T-helper 17 cell (primary cell): ENCODE measurements at regions not wholly inside any gene's neighbourhood (a gene's known extent, or its start where the extent isn't known, plus 50 kb on each side); places are given as distances from the start of the nearest gene placed in this dataset.

Experiments
- ATAC-seq: fragments of 150-1000 bp; cut with Tn5 transposase; 2 replicates; pipeline ENCODE4 v1.10.0; 2021; ENCODE audit warnings: mild to moderate bottlenecking, moderate library complexity
- DNase-seq, 3 donors: peaks; one replicate each; pipeline versions ENCODE4 v3.0.0 to v3.0.0-alpha.2; 2020 to 2021
- H3K9me3 ChIP-seq: one replicate; pipeline ENCODE4 v1.7.0; 2013; ENCODE audit warnings: low read length, mild to moderate bottlenecking; ENCODE audit not compliant: control insufficient read depth, poor library complexity, severe bottlenecking
- H3K27ac Mint-ChIP-seq: one replicate; pipeline ENCODE4 v1.8.0; 2022; ENCODE audit warnings: mild to moderate bottlenecking, moderate library complexity, mixed read lengths
- H3K27me3 Mint-ChIP-seq: one replicate; pipeline ENCODE4 v1.8.0; 2022; ENCODE audit warnings: mixed read lengths
- H3K36me3 Mint-ChIP-seq: one replicate; pipeline ENCODE4 v1.8.0; 2022; ENCODE audit warnings: low read depth, mixed read lengths
- H3K4me1 Mint-ChIP-seq: one replicate; pipeline ENCODE4 v1.8.0; 2022; ENCODE audit warnings: mild to moderate bottlenecking, mixed read lengths
- H3K4me3 Mint-ChIP-seq: one replicate; pipeline ENCODE4 v1.8.0; 2022; ENCODE audit warnings: mild to moderate bottlenecking, moderate library complexity, mixed read lengths

- Mint-ChIP-seq H3K4me3 (no peak overlapping the region), H3K27me3 (no peaks in the 10 kb centered on the region), H3K4me1 (no peaks in the 10 kb centered on the region), H3K27ac (no peak overlapping the region), H3K36me3 (no peaks in the 10 kb centered on the region)
- H3K9me3 ChIP-seq = no peaks in the 10 kb centered on the region
- no peak for ATAC-seq
- no peak for DNase-seq
These were observed 585.6 kb downstream of the MAFB start for GRCh38 chr20:40103420-40103819.

DNA sequence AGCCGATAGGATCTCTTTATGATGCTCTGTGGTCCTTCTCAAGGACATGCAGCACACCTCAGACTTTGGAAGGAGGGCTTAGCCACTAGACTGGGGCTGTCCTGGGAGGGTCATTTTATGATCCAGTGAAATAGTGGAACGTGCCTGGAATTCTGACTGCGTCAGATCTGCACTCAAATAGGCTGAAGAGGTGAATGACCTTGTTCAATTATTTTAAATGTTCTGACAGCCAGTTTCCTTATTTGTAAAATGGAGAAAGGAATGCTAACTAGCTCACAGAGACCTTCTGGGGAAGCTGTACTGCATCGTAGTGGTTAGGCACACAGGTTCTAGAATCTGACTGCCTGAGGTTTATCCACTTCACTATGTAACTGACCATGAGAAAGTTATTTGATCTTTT lies 587.5 kb downstream of the MAFB start:
- H3K36me3 Mint-ChIP-seq = no peaks in the 10 kb centered on the region
- H3K9me3 ChIP-seq = no peaks in the 10 kb centered on the region
- ATAC-seq (no peak), DNase-seq (no peak)
- no peak overlapping the region for H3K4me3 Mint-ChIP-seq
- no peak overlapping the region for H3K27ac Mint-ChIP-seq
- no peaks in the 10 kb centered on the region for H3K27me3 Mint-ChIP-seq
- H3K4me1 Mint-ChIP-seq = no peaks in the 10 kb centered on the region

GRCh38 chr20:40100261-40100660 lies 588.8 kb downstream of the MAFB start:
- H3K4me3 Mint-ChIP-seq = no peak overlapping the region
- no peaks in the 10 kb centered on the region for H3K36me3 Mint-ChIP-seq
- no peaks in the 10 kb centered on the region for H3K4me1 Mint-ChIP-seq
- DNase-seq = no peak
- H3K27me3 Mint-ChIP-seq = no peaks in the 10 kb centered on the region
- H3K9me3 ChIP-seq = no peaks in the 10 kb centered on the region
- H3K27ac Mint-ChIP-seq = no peak overlapping the region
- no peak for ATAC-seq

DNA sequence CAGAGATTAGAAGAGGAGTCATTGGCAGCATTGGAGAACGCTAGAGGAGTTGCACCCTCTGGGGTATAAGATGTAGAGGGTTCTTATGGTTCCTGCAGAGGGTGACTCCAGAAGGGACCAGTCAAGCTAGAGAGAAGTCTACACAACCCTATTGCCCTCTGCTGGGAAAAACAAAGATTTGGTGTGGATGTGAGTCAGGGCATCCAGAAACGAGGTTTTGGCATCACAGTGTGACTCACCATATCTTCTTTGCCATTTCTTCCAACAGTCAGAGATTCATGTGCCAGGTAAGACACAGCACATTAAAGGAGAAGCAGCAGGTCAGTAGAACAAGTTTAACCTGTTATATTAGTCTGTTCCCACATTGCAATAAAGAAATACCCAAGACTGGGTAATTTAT lies 598.8 kb downstream of the MAFB start:
- ATAC-seq (no peak), DNase-seq (no peak)
- Mint-ChIP-seq H3K4me3 (no peak overlapping the region), H3K27ac (no peak overlapping the region), H3K4me1 (no peaks in the 10 kb centered on the region), H3K27me3 (no peaks in the 10 kb centered on the region), H3K36me3 (no peaks in the 10 kb centered on the region)
- no peaks in the 10 kb centered on the region for H3K9me3 ChIP-seq

GRCh38 chr20:40087496-40087895 lies 601.5 kb downstream of the MAFB start:
- ATAC-seq = no peak
- Mint-ChIP-seq H3K4me1 (no peaks in the 10 kb centered on the region), H3K36me3 (no peaks in the 10 kb centered on the region), H3K27me3 (no peaks in the 10 kb centered on the region), H3K4me3 (no peak overlapping the region), H3K27ac (no peak overlapping the region)
- no peak for DNase-seq
- no peaks in the 10 kb centered on the region for H3K9me3 ChIP-seq

- Mint-ChIP-seq H3K4me1 (no peaks in the 10 kb centered on the region), H3K4me3 (no peak overlapping the region), H3K27me3 (no peaks in the 10 kb centered on the region), H3K27ac (no peak overlapping the region), H3K36me3 (no peaks in the 10 kb centered on the region)
- no peak for ATAC-seq
- no peak for DNase-seq
- no peaks in the 10 kb centered on the region for H3K9me3 ChIP-seq
These were observed 603.5 kb downstream of the MAFB start for GRCh38 chr20:40085513-40085912.

GRCh38 chr20:40082436-40082835 lies 606.6 kb downstream of the MAFB start:
- DNase-seq = no peak
- H3K36me3 Mint-ChIP-seq = no peaks in the 10 kb centered on the region
- H3K4me3 Mint-ChIP-seq = no peak overlapping the region
- no peak overlapping the region for H3K27ac Mint-ChIP-seq
- no peak for ATAC-seq
- H3K9me3 ChIP-seq = no peaks in the 10 kb centered on the region
- no peaks in the 10 kb centered on the region for H3K27me3 Mint-ChIP-seq
- no peaks in the 10 kb centered on the region for H3K4me1 Mint-ChIP-seq

GRCh38 chr20:40081653-40082052 lies 607.4 kb downstream of the MAFB start:
- Mint-ChIP-seq H3K27ac (no peak overlapping the region), H3K27me3 (no peaks in the 10 kb centered on the region), H3K4me3 (no peak overlapping the region), H3K36me3 (no peaks in the 10 kb centered on the region), H3K4me1 (no peaks in the 10 kb centered on the region)
- H3K9me3 ChIP-seq = no peaks in the 10 kb centered on the region
- no peak for DNase-seq
- ATAC-seq = no peak

- H3K27me3 Mint-ChIP-seq = no peaks in the 10 kb centered on the region
- no peak overlapping the region for H3K27ac Mint-ChIP-seq
- no peak for ATAC-seq
- no peak for DNase-seq
- no peaks in the 10 kb centered on the region for H3K36me3 Mint-ChIP-seq
- no peaks in the 10 kb centered on the region for H3K9me3 ChIP-seq
- no peaks in the 10 kb centered on the region for H3K4me1 Mint-ChIP-seq
- H3K4me3 Mint-ChIP-seq = no peak overlapping the region
These were observed 608.9 kb downstream of the MAFB start for GRCh38 chr20:40080041-40080652.

DNA sequence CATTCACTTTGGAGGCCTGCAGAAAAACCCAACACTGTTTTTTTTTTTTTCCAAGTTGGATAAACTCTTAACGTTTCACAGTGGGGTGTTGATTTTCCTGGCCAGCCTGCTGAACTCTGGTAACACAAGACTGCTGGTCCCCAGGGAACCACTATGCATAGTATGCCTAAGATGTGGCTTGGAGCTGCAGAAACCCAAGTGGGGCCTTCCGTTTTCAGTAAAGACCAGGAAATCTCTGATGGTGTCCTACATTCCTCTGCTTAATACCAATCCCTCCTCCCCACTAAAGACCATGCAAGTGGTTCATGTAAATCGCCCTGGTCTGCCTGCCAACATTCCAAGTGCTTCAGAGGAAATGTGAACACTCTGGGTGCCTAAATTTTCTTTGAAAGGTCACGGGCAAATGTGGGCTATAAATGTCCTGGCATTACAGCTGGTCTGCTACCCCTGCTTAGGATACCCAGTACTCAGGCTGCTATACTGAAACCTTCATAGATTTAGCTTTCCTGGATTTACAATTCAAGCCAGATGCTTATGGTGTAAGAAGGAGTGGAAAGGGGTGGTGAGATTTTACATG lies 615.4 kb downstream of the MAFB start:
- DNase-seq (no peak), ATAC-seq (no peak)
- no peak overlapping the region for H3K27ac Mint-ChIP-seq
- H3K4me3 Mint-ChIP-seq = no peak overlapping the region
- H3K27me3 Mint-ChIP-seq = no peaks in the 10 kb centered on the region
- H3K9me3 ChIP-seq = peaks cover 3% of the 10 kb centered on the region
- no peaks in the 10 kb centered on the region for H3K36me3 Mint-ChIP-seq
- no peaks in the 10 kb centered on the region for H3K4me1 Mint-ChIP-seq

DNA sequence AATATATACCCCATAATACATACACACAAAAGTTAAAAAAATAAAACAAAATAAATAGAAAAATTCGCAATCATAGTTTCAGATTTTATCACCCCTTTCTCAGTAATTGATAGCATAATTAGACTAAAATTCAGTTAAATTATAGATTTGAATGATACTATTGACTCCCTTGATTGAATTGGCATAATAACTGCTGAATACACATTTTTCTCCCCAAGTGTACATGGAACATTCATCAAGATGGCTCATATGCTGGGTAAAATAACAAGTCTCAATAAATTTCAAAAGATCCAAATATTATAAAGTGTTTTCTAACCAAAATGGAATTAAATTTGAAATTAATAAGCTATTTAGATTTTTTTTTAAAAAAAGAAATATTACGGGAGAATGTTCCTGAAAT lies 616.1 kb downstream of the MAFB start:
- no peak overlapping the region for H3K4me3 Mint-ChIP-seq
- DNase-seq = no peak
- H3K36me3 Mint-ChIP-seq = no peaks in the 10 kb centered on the region
- no peaks in the 10 kb centered on the region for H3K4me1 Mint-ChIP-seq
- H3K27me3 Mint-ChIP-seq = no peaks in the 10 kb centered on the region
- no peak for ATAC-seq
- H3K9me3 ChIP-seq = peaks cover 3% of the 10 kb centered on the region
- no peak overlapping the region for H3K27ac Mint-ChIP-seq

DNA sequence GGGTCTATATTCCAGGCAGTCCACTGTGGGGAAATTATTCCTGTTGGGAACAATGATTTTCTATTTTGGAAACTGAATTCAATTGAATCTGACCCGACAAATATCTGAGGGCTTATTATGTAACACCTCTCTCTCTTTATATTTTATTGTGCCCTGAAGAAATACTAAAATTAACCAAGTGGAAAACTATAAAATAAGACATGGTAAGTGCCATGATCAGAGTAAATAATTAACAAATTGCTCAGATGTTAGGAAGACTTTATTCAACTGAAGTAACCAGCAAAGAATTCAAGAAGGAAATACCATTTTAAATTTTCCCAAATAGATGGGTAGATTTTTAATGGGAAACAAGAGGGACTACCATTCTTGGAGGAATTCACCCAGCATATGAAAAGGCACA lies 632.9 kb downstream of the MAFB start:
- H3K36me3 Mint-ChIP-seq = no peaks in the 10 kb centered on the region
- H3K4me3 Mint-ChIP-seq = no peak overlapping the region
- no peaks in the 10 kb centered on the region for H3K9me3 ChIP-seq
- H3K27me3 Mint-ChIP-seq = peaks cover 5% of the 10 kb centered on the region
- no peak for DNase-seq
- no peaks in the 10 kb centered on the region for H3K4me1 Mint-ChIP-seq
- H3K27ac Mint-ChIP-seq = no peak overlapping the region
- ATAC-seq = no peak

- no peak overlapping the region for H3K4me3 Mint-ChIP-seq
These were observed 633.3 kb downstream of the MAFB start for GRCh38 chr20:40055711-40056110.

DNA sequence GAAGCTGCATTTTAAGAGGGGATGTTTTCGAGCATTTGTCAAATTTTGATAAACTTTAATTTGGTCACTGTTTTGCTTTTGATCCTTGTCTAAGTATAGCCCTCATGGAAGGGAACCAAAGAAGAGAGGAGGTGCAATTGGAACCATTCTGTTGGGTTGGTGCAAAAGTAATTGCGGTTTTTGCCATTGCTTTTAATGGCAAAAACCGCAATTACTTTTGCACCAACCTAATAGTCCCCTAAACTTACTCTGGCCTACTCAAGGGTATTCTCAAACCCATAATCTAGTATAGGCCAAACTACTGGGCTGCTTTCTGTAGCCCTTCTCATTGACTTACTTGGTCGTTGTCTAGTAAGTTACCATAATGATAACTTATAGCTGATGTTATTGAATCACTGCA lies 634.7 kb downstream of the MAFB start:
- Mint-ChIP-seq H3K4me3 (no peak overlapping the region), H3K36me3 (no peaks in the 10 kb centered on the region), H3K27ac (no peak overlapping the region), H3K27me3 (peaks cover 10% of the 10 kb centered on the region), H3K4me1 (no peaks in the 10 kb centered on the region)
- no peak for DNase-seq
- ATAC-seq = no peak
- H3K9me3 ChIP-seq = no peaks in the 10 kb centered on the region

More at GRCh38 chr20:40055711-40056110, 633.3 kb downstream of the MAFB start:
- ATAC-seq (no peak), DNase-seq (no peak)
- no peaks in the 10 kb centered on the region for H3K9me3 ChIP-seq
- Mint-ChIP-seq H3K4me1 (no peaks in the 10 kb centered on the region), H3K27ac (no peak overlapping the region), H3K27me3 (peaks cover 7% of the 10 kb centered on the region), H3K36me3 (no peaks in the 10 kb centered on the region)
